ENCODE measurements at regions not wholly inside any gene's neighbourhood (a gene's known extent, or its start where the extent isn't known, plus 50 kb on each side); places are given as distances from the start of the nearest gene placed in this dataset.
"Not testable (repeated sequence)": the region's sequence is repeated elsewhere in the genome, so short reads cannot be mapped to it uniquely, and the experiment has no call there.

- not testable (repeated sequence) for TF ChIP-seq EZH2 (IDR thresholded peaks at IDR 0.05; ENCODE audit: insufficient read depth, poor library complexity, severe bottlenecking); EZH2phosphoT487 (IDR thresholded peaks at IDR 0.05; ENCODE audit: insufficient read depth, low read depth)
Observed at GRCh38 chr7:56371792-56372191, 255.6 kb upstream of the NUPR2 start.

Data from GM23248 (cell line).